ENCODE measurements at regions not wholly inside any gene's neighbourhood (a gene's known extent, or its start where the extent isn't known, plus 50 kb on each side); places are given as distances from the start of the nearest gene placed in this dataset.

DNA sequence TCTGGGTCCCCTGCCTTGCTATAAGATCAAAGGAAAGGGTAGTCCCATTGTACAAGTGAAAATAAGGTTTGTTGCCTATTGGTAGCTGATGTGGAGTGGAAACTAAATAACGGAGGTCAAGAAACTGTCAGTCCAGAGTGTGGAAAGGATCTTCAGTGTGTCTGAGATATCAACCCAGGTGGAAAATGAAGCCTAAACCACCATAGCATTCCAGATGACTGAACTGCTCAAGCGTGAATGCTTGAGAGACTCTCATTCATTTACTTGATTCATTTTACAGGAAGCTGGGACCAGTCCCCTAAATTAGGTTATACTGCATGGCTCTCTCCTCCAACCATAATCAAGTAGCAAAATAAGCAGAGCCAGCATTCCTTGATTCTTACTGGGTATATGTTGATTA lies 116.0 kb upstream of the SLC28A3 start:
- no peak for DNase-seq

DNA sequence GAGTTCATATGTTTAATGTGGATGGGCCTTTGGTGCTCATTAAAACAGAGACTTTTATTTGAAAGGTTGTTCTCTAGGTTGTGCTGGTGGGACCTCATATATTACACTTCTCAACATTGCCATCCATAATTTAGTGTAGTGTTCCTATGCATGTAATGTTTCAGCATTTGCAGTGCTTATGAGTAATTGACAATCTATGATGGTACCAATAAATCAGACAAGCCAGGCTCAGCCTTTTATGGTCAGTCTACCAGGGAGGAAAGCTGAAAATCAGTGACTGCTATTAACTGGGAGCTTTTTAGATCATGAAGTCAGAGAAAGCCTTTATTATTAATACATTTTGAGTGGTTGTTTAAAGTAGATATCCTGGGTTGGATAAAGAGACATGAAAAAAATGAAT lies 120.1 kb upstream of the SLC28A3 start:
- no peak for DNase-seq

DNA sequence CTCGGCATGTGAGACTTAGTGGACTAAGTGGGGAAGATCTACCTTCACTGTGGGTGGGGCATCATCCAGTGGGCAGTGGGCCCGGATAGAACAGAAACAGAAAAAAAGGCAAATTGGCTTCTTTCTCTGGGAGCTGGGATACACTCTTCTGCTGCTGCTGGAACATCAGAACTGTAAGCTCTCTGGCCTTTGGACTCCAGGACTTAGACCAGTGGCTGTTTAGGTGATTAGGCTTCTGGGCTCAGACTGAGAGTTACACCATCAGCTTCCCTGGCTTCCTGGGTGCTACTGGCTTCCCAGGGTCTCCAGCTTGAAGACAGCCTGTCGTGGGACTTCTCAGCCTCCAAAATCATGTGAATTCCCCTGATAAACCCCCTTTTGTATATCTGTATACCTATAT lies 122.7 kb upstream of the SLC28A3 start:
- DNase-seq: no peak

DNA sequence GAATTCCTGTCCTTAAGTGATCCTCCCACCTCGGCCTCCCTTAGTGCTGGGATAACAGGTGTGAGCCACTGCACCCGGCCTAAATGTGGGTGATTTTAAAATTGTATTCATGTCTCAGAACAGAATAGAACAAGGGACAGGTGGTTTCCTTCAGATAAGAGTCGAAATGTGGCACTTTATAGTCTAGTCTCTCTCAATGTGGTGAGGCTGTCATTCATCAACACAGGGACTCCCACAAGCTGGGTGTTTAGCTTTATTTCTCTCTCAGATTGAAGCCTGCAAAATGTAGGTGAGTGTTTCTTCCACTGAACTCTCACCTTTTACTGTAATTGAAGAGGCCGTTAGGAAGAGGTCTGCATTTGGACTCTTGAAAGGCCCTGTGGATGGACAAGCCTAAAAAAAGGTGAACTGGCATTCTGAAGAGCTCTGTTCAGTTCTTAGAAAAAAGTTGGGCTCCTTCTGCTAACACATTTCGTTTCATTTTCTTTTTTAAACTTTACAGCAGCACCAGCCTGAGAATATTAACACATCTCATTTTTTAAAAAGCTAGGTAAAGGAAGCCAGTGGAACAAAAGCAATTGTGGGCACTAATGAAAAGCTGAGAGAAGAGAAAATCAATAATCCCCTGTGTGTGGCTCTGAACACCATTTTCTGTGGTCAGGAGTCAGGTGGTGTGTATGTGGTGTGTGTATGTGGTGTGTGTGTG lies 126.2 kb upstream of the SLC28A3 start:
- no peak for DNase-seq

DNA sequence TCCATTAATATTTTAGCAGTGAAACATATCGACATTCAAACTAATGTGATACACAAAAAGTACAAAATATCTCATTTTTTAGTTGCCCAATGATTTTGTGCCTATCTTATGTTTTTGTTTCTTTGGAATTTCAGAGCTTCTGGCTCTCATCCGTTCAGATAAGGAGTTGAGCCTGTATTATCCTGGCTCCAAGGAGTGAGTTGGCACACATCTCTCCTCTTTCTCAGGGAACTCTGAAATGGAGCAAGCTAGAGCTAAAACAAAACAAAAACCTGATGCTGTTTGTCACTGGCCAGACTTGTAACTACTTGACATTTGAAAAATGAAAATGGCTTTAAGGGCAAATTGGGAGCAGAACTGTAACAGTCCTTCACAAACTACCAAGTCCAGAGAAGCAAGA lies 131.3 kb upstream of the SLC28A3 start:
- DNase-seq: no peak

DNA sequence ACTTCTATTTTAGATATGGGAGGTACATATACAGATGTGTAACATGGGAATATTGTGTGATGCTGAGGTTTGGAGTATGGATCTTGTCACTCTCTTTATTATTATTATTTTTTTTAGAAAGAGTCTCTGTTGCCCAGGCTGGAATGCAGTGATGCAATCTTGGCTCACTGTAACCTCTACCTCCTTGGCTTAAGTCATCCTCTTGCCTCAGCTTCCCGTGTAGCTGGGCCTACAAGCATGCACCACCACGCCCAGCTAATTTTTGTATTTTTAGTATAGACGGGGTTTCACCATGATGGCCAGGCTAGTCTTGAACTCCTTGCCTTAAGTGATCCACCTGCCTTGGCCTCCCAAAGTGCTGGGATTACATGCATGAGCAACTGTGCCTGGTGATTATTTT lies 138.4 kb upstream of the SLC28A3 start:
- no peak for DNase-seq

DNA sequence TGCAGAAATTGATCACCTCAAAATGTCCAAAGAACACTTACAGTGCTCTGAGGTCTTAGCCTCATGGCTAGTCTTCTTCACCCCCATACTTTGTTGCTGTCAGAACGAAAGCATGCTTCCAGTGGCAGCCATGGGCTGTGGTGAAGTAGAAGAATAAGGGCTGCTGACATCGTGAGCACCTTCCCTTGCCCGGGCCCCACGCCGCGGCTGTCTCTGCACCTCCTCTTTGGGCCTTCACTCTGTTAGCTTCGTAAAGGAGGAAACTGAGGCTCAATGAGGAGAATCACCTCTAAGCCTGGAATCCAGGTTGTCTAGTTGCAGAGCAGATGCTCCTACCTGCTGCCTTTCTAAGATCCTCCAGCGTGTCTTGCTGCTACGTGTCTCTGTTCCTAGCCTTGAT lies 139.5 kb upstream of the SLC28A3 start:
- no peak for DNase-seq

DNA sequence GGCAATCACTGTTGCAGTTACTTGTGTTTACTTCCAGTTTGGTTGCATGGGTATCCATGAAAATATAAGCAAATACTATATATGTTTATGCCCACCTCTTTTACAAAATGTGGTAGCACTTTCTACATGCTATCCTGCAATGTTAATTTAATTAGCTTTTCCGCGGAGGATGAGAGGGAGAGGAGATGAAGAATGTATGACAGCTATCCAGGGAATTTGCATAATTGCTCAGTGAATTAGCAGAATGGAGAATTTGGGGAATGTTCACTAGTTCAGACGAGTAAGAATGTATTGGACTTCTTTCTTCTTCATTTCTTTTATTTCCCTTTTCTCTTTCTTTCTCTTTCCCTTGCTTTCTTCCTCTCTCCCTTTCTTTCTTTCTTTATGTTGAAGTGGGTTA lies 140.7 kb upstream of the SLC28A3 start:
- no peak for DNase-seq

DNA sequence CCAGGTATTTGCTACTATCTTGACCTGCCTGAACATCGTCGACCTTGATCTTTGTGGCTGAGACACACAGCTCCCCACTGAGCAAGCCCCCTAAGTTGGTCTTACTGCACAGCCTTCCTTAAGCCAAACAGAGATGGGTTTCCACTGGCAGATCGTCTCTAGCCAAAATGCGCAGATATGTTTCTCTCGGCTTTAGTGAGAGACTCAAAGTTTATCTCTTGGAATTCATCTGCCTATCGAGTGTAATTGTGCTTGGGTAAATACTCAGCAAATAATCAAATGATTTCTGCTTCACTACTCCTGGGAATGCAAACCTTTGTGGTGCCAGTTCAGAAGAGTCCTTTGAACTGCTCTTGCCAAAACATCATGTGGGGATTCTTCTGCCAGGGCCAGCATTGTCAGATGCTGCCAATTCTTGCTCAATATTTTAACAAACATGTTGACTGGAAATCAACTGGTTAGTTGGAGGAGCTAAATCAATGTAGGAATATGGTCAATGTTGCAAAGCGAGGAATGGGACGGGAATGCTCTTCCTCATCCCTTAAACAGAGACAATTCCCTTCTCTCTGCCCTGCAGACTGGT lies 141.2 kb upstream of the SLC28A3 start:
- no peak for DNase-seq

DNA sequence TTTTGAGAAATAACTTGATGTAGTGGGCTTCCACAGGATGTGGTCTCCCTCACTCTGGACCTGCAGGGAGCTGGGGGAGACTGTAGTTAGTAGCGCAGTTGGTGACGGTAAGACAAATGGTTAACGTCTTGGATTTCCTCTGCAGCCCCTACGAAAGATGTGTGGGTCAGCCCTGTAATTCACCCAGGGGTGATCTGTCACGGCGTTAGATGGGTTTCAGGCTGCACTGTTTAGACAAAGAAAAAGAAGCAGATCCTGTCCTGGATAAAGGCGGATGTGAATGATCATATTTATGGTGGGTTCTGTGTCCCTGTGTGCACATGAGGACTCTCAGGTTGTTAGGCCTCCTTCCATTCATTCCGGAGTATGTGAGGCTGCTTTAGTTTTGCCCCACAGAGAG lies 142.0 kb upstream of the SLC28A3 start:
- no peak for DNase-seq

DNA sequence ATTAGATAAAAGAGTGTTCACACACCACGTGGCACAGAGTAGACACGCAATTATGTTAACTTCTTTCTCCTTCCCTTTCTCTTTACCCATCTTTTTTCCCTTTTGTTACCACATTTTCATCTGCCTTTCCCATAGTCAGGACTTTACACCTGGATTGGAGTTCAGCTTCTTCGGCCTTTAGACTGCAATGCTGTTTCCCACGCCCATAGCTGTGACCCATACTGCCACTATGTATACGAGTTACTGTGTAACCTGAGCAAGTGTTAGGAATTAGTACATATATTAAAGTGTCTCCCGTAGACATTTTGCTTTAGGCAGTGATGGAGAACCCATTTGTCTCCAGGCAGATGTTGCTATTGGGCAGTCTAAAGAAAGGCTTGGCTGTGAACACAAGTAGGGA lies 143.6 kb upstream of the SLC28A3 start:
- no peak for DNase-seq

DNA sequence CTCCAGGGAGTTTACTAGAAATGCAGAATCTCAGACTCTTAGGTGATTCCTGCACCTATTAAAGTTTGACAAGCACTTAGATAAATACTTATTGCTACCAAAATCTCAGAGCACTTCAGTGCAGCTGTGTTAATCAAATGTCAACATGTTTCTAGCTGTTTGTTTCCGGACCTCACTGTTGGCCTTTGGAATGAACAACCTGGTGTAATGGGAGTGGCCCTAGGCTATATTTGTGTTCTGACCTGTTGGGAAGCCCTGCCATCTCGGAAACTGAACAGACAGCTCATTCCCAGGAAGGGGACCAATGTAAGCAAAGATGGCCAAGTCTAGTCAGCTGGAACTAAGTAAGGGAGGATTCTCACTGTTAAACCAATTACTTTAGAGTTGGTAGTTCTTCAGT lies 145.0 kb upstream of the SLC28A3 start:
- DNase-seq: no peak

DNA sequence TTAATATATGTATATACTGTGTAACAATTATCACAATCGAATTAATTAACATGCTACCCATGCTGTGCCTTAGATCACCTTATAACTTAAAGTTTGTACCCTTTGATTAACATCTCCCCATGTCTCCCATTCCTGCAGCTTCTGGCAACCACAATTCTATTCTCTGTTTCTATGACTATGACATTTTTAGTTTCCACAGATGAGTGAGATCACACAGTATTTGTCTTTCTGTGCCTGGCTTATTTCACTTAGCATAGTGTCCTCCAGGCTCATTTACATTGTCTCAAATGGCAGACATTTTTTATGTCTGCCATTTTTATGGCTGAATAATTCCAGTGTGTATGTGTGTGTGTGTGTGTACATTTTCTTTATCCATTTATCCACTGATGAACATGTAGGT lies 146.1 kb upstream of the SLC28A3 start:
- no peak for DNase-seq

DNA sequence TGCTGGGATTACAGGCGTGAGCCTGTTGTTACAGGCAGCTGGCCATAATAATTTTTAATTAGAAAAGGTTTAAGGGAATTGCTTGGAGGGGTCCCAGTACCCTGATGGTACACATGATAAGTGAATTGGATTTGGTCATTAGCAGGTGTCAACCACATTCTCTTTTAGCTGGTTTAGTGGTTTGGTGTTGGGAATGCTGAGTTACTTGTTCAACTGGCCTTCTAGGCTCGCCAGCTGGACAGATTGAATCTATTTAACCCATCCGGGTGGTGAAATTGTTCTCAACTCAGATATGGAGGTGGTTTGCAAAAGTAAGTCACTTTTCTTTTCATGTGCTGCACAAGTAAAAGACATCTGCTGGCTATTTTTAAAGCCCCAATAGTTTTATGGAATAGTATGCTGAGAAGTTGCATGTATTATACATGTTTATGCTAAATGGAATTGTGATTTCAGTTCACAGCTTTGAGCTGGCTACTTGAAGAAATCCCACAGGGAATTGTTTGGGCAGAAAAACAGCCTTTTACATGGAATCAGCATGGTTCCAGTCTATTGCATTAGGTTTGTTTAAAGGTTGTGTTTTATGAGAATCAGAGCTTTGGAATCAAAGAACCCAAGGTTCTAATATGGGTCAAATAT lies 149.8 kb upstream of the SLC28A3 start:
- no peak for DNase-seq

DNA sequence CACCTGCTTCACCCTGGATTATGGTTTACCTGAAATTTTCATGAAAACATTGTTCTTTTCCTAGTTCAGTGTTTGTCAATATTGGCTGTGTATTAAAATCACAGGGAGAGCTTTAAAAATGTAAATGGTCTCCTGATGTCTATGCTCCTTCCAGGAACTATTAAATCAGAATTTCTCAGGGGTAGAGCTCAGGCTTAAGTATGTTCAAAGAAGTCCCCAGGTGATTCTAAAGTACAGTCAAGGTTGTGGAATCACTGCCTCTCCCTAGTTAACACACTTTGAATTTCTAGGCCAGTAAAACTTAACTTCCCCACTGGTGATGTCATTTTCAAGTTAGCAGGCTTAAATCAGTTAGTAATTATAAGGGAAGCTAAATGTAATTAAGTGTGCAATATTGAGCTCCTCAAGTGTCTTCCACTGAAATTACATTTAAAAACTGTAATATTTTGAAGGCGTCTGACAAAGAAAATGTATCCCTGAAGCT lies 150.3 kb upstream of the SLC28A3 start:
- DNase-seq: no peak

DNA sequence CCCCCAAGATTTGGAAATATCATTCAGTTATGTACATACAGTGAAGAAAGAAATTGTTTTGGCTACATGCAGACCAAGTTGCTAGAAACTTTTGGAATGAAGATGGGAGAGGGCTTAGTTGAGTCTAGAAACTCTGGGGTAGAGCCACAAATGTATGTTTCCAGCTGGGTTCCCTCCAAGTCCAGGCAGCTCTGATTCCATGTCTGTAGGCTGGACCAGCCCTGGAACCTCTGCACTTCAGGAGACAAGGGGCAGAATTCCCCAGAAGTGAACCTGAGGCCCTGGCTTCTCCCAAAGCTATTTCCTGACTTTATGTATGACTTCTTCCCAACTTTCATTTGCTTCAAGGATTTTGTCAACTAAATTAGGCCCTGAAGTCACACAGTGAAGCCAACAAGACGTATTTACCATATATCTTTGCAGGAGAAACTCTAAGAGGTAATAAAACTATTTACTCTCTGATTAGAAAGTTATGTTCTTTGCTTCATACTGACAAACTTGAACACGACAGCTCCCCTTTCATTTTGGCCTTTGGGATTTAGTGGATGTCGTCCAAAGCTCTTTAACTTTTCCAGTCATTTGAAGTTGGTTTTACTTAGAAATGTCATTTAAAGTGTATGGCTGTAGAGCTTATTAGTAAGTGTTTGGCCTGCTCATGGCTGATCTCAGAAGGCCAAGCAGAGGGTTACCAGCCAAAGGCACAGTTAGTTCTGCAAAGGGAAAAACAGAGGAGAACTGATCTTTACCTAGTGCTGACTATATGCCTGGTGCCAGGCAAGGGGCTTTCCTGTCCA lies 152.0 kb upstream of the SLC28A3 start:
- no peak for DNase-seq

DNA sequence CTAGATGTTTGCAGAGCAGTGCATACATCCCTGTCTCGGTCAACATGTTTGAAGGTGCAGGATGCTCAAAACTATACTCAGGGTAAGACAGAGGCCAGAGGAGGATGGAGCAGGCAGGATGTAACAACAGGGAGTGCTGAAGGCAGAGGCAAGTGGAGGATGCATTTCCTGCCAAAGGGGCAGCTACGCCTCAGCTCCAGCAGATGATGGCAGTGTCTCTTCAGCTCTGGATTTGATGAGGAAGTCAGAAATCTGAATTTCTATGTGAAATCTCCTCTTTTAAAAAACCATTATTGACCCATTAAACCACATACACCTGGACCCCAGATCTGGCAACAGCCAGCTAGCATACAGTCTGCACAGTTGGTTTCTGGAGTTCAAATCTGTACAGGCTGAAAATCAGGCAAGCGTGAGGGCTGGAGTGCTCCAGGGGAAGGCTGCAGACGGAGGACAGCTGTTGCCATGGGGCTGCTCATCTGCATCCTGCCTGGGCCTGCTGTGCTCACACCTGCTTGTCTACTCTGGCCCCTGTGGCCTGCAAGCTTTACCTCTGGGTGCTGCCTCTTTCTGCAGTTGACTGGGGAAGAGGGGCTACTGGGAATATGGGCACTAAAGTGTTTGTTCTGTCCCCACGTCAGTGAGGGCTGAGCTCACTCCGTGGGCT lies 152.9 kb upstream of the SLC28A3 start:
- DNase-seq: no peak

DNA sequence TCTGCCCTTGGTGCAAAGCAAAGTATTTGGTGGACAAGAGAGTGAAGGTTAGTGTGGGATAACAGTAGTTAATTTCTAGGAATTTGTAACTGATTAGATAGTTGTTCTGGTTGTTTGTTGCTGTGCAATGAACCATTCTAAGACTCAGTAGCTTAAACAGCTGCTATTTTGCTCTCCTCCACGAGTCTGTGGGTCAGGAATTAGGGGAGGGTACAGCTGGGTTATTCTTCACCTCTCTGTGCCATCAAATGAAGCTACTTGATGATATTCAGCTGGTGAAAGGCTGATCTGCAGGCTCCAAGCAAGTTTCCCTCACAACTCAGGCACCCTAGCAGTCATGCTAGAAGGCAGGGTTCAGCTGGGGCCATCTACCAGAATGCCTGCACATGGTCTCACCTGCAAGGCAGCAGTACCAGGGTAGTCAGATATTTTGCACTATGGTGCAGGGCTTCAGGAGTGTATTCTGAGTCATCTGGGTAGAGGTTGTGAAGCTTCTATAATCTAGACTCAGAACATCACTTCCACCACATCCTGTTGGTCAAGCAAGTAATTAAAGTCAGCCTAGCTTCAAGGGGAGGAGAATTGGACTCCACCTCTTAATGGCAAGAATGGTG lies 159.5 kb upstream of the SLC28A3 start:
- DNase-seq: no peak

DNA sequence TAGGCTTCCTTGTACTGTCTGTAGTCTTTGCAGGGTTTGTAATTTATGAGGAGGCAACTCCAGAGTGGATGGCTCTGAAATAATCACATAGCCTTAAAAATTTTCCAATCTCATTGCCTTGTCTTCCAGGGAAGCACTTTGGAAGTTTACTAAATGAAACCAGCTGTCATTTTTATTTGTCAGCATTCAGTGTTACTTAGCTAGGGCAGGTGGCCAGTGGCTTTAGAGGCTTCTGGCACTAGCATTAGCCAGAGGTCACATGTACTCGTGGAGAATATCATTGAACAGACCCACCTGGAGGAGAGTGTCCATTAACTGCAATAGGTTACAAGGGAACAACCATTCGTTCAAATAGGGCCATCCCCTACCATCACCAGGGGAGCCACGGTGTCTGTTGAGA lies 160.3 kb upstream of the SLC28A3 start:
- no peak for DNase-seq

DNA sequence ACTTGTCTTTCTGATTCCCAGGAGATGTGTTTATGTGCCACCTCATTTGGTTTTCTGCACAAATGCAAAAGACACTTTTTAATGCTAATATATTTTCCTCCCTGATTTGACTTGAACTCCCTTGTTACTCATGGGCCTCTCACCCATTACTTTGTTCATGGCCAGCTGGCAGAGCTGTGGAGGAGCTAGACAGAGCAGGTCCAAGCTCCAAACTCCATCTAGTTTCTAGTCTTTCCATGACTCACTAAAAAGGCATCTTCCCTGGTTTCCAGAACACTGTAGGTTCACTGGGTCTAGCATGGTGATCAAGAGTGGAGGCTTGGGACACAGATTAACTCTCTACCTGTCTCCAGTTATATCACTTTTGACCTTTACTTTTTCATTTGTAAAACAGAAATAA lies 161.0 kb upstream of the SLC28A3 start:
- DNase-seq: no peak

DNA sequence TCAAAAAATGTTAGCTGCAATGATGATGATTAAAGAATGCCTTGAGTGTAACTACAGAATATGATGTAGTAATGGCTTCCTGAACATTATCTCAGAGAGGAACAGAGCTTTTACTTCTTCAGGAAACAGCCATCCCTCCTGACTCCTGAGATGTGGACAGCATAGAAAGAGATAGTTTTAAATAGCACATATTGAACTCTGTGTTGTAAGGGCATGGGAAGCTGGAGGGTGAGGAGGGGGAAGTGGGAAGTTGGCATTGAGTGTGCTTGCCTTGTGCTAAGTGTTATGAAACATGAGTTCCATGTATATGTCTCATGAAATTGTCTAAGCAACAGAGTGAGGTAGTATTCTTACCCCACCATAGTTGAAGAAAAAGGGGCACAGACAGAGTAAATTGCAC lies 161.5 kb upstream of the SLC28A3 start:
- peak; percentile 4 to 48 (median 22) for DNase-seq

DNA sequence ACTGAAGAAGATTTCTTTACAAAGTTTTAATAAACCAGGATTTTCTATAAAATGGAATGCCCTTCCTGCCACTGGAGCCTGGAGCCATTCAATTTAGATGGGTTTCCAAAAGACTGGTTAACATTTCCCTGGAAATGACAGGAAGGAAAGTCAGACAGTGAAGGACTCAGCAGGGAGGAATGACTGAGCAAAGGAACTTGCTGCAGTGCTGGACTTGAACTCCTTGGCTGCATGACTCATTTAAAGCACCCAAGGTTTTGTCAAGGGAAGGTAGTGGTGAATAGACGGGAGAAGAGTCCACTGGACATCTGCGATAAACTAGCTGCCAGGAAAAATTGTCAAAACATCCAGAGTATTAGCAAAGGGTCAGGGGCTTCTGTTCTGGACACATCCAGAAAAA lies 163.8 kb upstream of the SLC28A3 start:
- DNase-seq: no peak
